SK-N-SH treated with all-trans-retinoic acid at 6 μM for 48 hours (cell line): ENCODE measurements at regions not wholly inside any gene's neighbourhood (a gene's known extent, or its start where the extent isn't known, plus 50 kb on each side); places are given as distances from the start of the nearest gene placed in this dataset.

ENCODE experiments used
- BACH2 ChIP-seq: fragments of 250-450 bp; sonication (Bioruptor Pico); IDR thresholded peaks from 2 replicates; pipeline ENCODE4 v1.9.0; 2021; ENCODE audit warnings: mild to moderate bottlenecking, borderline replicate concordance
- OSR1 ChIP-seq: fragments of 250-450 bp; sonication (Bioruptor Pico); IDR thresholded peaks from 2 replicates; pipeline ENCODE4 v1.8.0; 2022; ENCODE audit warnings: moderate library complexity, mild to moderate bottlenecking, inconsistent platforms
- PPARA ChIP-seq: fragments of 250-450 bp; sonication (Bioruptor Pico); IDR thresholded peaks from 2 replicates; pipeline ENCODE4 v1.5.0; 2020; ENCODE audit warnings: mild to moderate bottlenecking, borderline replicate concordance
- RARB ChIP-seq: fragments of 250-450 bp; sonication (Bioruptor Pico); IDR thresholded peaks from 2 replicates; pipeline ENCODE4 v1.8.0; 2021; ENCODE audit warnings: mild to moderate bottlenecking, moderate library complexity
- TCF4 ChIP-seq: fragments of 250-450 bp; sonication (Bioruptor Pico); IDR thresholded peaks from 2 replicates; pipeline ENCODE4 v1.8.0; 2021; ENCODE audit warnings: mild to moderate bottlenecking, moderate library complexity, borderline replicate concordance
- TOX ChIP-seq: fragments of 250-450 bp; sonication (Bioruptor Pico); IDR thresholded peaks from 2 replicates; pipeline ENCODE4 v1.8.0; 2021; ENCODE audit warnings: mild to moderate bottlenecking, moderate library complexity, borderline replicate concordance
- ZC3H10 ChIP-seq: fragments of 250-450 bp; sonication (Bioruptor Pico); IDR thresholded peaks from 2 replicates; pipeline ENCODE4 v1.5.1; 2021; ENCODE audit warnings: mild to moderate bottlenecking, moderate library complexity
- ZNF8 ChIP-seq: fragments of 450-650 bp; formaldehyde crosslinking; IDR thresholded peaks from 2 replicates; pipeline ENCODE4 v1.5.0; 2020; ENCODE audit warnings: mild to moderate bottlenecking, moderate library complexity

GRCh38 chr13:104357174-104357573 lies 1291.0 kb upstream of the SLC10A2 start:
- TF ChIP-seq ZC3H10, result no peak
- TF ChIP-seq TCF4 (CRISPR knock-in tag), result no peak
- no peak for TF ChIP-seq OSR1 (CRISPR knock-in tag)
- no peak for TF ChIP-seq PPARA (CRISPR knock-in tag)
- no peak for TF ChIP-seq TOX (CRISPR knock-in tag)
- no peak for TF ChIP-seq ZNF8
- no peak for TF ChIP-seq RARB
- TF ChIP-seq BACH2 (CRISPR knock-in tag), result no peak
